Body of pancreas (tissue), 4 donors: ENCODE measurements at regions not wholly inside any gene's neighbourhood (a gene's known extent, or its start where the extent isn't known, plus 50 kb on each side); places are given as distances from the start of the nearest gene placed in this dataset.
"Not testable (repeated sequence)": the region's sequence is repeated elsewhere in the genome, so short reads cannot be mapped to it uniquely, and the experiment has no call there.

Experiments used
- POLR2A ChIP-seq, 3 donors: fragments of 450-650 bp; IDR thresholded peaks; one replicate each; pipeline ENCODE4 v1.6.1; 2016; ENCODE audit warnings: antibody characterized with exemption in 3 of 3, mild to moderate bottlenecking in 2 of 3
- TF ChIP-seq, protein P1 (sequence below), 7 experiments: fragments of 450-650 bp in 4 of 7; fragments of 200-600 bp in 3 of 7; sonication (generic) in 3 of 7; IDR thresholded peaks; one replicate each; pipeline ENCODE4 v1.5.1; 2016 to 2019; ENCODE audit warnings: antibody characterized with exemption in 7 of 7

DNA sequence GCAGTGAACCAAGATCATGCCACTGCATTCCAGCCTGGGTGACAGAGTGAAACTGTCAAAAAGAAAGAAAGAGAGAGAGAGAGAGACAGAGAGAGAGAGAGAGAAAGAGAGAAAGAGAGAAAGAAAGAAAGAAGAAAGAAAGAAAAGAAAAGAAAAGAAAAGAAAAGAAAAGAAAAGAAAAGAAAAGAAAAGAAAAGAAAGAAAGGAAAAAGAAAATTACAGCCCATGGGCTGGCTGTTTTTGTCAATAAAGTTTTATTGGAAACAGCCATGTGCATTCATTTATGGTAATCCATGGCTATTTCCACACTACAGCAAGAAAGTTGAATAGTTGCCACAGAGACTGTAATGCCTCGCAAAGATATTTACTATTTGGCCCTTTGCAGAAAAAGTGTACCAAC is 103.2 kb upstream of the MED13L start:
- TF ChIP-seq, protein P1, sequence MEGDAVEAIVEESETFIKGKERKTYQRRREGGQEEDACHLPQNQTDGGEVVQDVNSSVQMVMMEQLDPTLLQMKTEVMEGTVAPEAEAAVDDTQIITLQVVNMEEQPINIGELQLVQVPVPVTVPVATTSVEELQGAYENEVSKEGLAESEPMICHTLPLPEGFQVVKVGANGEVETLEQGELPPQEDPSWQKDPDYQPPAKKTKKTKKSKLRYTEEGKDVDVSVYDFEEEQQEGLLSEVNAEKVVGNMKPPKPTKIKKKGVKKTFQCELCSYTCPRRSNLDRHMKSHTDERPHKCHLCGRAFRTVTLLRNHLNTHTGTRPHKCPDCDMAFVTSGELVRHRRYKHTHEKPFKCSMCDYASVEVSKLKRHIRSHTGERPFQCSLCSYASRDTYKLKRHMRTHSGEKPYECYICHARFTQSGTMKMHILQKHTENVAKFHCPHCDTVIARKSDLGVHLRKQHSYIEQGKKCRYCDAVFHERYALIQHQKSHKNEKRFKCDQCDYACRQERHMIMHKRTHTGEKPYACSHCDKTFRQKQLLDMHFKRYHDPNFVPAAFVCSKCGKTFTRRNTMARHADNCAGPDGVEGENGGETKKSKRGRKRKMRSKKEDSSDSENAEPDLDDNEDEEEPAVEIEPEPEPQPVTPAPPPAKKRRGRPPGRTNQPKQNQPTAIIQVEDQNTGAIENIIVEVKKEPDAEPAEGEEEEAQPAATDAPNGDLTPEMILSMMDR (IDR thresholded peaks at IDR 0.05) = not testable (repeated sequence)
- not testable (repeated sequence) for TF ChIP-seq POLR2A (IDR thresholded peaks at IDR 0.05)
